C1 segment of cervical spinal cord (tissue), 14 donors: ENCODE measurements at regions not wholly inside any gene's neighbourhood (a gene's known extent, or its start where the extent isn't known, plus 50 kb on each side); places are given as distances from the start of the nearest gene placed in this dataset.
"Not testable (repeated sequence)": the region's sequence is repeated elsewhere in the genome, so short reads cannot be mapped to it uniquely, and the experiment has no call there.

Source experiments
- DNase-seq, 14 donors: peaks; one replicate each; lab custom pipeline; 2025; lab: John Stamatoyannopoulos, UW

- DNase-seq, result no peak
These were observed 1570.0 kb upstream of the DEFB115 start for GRCh38 chr20:29687438-29687837.

- peak in 3 of 14 donors; percentile 0 to 17 (median 8) for DNase-seq
These were observed 1567.8 kb upstream of the DEFB115 start for GRCh38 chr20:29689411-29690225.

- no peak for DNase-seq
These were observed 1567.2 kb upstream of the DEFB115 start for GRCh38 chr20:29690274-29690673.

DNA sequence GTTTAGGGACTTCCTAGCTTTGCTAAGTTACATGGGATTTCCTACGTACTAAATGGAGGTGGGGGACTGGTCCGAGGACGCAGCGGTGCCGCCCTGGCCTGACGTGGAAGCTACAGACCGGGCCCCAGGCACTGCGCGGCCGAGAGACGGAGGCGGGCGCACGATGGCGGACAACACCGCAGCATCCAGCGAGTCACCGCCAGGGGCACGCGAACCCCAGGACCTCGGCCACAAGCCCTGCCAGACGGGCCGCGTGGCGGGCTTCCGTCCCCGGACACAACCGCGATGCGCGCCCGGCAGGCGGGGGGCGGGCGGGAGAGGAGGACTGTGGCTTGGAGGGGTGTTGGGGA is 1516.9 kb upstream of the DEFB115 start:
- no peak for DNase-seq

GRCh38 chr20:29740951-29741593 is 1516.4 kb upstream of the DEFB115 start:
- DNase-seq, result no peak

GRCh38 chr20:29741594-29741893 is 1515.9 kb upstream of the DEFB115 start:
- DNase-seq, result no peak

DNA sequence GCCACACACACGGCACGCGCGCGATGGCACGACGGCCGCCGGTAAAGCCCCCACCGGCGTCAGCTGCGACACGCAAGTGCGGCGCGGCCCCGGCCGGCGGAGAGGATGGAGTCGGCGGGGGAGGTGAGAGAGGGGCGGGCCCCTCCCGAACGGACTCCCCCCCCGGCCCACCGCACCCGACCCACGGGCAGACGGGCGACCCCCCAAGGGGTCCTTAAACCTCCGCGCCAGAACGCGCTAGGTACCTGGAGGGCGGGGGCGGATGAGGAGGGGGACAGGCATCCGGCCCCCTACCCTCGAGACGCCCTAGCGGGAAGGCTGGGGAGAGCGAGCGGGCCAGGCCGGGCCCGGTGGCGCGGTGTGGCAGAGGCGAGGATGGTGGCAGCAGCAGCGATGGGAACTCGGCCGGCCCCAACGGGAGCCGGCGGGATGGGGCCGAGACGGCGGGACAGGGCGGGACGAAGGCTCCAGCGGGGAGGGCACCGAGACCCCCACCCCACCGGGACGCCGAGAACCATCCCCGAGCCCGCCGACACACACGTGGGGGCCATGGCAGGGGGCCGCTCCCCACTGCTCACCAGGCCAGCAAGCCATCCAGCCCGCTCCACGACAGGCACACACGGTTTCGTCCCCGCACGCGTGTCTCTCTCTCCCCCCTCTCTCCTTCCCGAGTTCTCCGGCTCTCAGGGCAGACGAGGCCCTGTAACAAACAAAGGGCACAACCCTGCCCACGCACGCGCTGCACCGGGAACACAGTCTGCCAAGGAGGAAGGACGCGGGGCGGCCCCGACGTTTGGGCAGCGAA is 1515.4 kb upstream of the DEFB115 start:
- no peak for DNase-seq

DNA sequence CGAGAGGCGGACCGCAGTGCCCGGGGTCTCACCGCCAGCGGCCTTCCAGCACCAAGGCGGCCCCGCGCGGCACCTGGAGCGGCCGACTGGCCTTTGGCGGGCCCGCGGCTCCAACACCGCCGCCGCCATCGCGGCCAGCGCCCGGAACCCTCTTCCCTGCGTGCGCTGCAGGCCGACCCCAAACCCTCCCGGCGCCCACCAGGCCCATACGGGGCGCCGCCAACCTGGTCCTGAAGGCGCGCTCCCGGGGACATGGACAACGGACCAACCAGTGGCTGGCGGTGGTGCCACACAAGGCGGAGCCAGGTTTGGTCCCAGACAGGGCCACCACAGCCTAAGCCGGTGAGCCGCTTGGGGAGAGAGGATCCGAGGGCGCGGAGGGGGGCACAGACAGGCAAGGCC is 1514.8 kb upstream of the DEFB115 start:
- DNase-seq, result no peak

GRCh38 chr20:29743101-29743931 is 1514.1 kb upstream of the DEFB115 start:
- no peak for DNase-seq

DNA sequence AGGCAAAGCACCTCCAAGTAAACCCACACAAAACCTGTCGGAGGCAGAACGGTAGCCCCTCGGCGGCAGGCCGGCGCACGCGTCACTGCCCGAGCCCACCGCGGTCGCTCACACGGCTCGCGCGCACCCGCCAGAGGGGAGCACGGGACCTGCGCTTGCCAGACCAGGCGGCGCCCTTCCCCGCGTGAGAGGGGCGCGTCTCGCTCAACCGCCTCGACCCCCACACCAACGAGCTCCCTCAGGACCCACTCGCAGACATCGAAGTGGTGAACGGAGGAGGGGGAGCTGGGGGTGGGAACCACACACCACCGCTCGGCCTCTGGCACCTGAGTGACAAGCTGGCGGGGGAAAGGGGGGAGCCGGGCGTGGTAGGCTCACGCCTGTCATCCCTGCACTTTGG is 1513.4 kb upstream of the DEFB115 start:
- no peak for DNase-seq

DNA sequence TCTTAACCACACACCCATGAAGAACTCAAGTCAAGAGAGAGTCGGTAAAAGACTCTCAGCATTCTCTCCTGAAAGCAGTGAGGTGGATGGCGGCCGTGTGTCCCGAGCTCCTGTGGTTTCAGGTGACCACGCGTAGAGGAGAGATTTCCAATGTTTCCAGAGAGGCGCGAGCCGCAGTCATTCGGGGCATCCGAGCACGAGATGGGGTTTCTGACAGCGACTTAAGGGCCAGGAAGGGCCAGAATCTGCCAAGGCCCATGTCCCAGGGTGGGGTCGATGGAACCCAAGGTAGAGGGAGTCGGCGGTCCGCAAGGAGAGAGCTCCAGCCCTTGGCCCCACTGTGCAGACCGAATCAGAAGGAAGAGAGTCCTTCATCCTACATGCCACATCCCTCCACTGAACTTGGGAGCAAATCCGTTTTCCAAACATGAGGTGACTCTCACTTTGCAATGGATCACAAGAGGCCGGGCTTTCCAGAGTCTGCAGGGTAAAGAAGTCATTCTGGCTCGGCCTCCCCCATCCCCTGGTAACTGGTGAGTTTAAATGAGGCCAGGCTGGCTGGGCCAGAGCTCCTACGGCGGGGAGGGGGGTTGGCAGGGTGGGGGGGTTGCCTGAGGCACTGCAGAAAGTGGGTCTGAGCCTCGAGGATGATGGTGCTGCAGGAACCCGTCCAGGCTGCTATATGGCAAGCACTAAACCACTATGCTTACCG is 1511.8 kb upstream of the DEFB115 start:
- not testable (repeated sequence) for DNase-seq

DNA sequence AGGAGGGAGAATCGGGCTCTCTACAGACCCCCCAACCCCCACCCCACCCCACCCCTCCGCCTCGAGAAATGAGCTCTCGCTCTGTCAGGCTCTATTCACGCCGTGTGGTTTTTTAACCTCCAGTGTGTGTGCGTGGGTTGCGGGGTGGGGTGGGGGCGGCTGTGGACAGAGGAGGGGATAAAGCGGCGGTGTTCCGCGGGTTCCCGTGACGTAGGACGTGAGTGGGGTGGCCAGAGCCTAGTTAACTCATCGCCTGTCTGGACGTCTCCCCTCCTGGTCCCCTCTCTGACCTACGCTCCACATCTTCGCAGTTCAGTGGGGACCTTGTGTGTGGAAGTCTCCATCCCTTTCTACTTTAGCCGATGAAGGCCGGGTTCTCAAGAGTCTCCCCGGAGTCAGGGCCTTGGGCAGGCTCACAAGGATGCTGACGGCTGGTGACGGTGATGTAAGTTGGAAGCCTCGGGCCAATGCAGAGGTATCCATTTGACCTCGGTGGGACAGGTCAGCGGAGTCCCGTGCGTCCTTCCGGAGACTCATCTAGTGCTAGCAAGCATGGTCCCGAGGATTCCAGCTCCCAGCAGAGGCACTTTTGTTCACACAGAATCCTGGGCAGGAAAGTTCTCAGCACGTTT is 1507.1 kb upstream of the DEFB115 start:
- no peak for DNase-seq

- not testable (repeated sequence) for DNase-seq
These were observed 1504.6 kb upstream of the DEFB115 start for GRCh38 chr20:29752644-29753425.

DNA sequence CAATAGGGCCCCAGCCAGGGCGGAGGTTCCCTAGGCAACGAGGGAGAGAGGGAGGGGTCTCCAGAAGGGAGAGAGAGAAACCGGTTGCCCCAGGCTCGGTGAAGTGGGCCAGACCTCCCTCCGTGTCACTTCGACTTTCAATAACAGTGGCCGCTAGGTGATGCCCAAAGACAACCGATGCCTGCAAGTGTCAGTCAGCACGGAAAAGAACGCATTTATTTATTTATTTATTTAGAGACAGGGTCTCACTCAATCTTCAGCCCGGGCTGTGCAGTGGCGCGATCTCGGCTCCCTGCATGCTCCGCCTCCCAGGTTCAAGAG is 1504.1 kb upstream of the DEFB115 start:
- not testable (repeated sequence) for DNase-seq

DNA sequence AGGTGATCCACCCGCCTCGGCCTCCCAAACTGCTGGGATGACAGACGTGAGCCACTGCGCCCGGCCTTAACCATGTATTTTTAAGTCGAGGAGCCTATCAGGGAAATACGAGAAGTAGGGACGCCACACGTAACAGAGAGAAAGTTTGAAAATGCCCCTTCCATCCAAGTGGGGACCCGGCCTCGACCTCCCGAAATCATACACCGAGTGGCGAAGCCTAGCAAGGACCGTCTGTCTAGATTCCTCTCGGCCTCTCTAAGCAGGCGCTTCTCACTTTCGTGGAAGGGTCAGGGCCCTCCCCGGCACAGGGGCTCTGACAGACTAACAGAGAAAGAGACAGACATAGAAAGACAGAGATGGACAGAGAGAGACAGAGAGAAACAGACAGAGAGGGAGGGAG is 1503.6 kb upstream of the DEFB115 start:
- not testable (repeated sequence) for DNase-seq

- not testable (repeated sequence) for DNase-seq
These were observed 1501.5 kb upstream of the DEFB115 start for GRCh38 chr20:29755854-29756498.

DNA sequence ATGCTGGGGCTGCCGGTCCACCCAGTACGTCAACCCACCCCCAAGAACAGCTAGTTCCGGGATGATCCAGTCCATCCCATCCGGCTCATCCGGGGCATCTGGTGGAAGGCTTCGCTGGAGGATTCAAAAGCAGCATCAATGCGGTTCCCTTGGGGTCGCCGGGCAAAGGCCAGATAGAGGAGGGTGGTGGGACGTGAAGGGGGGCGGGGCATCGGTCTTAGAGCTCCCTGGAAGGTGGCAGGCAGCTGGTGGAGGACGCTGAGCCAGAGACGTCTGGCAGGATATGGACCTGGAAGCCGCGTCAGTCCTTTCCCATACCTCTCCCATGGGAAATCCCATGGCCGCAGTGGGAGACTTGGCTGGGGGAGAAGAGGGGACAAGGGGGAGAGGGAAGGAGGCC is 1500.8 kb upstream of the DEFB115 start:
- no peak for DNase-seq

GRCh38 chr20:29761621-29762385 is 1495.7 kb upstream of the DEFB115 start:
- not testable (repeated sequence) for DNase-seq

DNA sequence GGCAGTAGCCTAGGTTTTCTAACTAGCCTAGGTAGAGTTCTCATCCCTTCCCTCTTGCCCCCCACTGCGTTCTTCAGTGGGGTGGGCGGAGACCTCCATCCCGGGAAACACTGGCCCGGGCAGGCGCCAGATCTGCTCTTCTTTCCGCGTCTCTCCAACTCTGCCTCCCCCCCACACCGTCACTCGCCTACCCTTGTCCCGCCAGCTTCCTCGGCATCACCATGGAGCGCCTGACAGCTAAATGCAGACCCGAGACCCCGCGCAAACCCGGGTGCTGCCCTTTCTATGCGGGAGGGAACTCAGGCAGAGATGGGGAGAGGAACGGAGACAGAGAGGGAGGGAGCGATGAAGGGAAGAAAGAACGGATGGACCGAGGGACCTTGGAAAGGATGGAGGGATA is 1494.8 kb upstream of the DEFB115 start:
- DNase-seq, result no peak
